Right atrium auricular region (tissue), 2 donors: ENCODE measurements at regions not wholly inside any gene's neighbourhood (a gene's known extent, or its start where the extent isn't known, plus 50 kb on each side); places are given as distances from the start of the nearest gene placed in this dataset.
A peak's percentile ranks its signal among the peaks of the same experiment; 100 is the strongest.

ENCODE experiments used
- DNase-seq: peaks from one replicate; pipeline ENCODE4 v3.0.0-alpha.2; 2019; ENCODE audit warnings: low spot score
- H3K27ac ChIP-seq, 2 donors: fragments of 200-600 bp; sonication (generic); 1 replicate in 1 of 2; 2 replicates in 1 of 2; pipeline ENCODE4 v1.5.1; 2016 to 2019
- H3K27me3 ChIP-seq, 2 donors: fragments of 200-600 bp; sonication (generic); one replicate each; pipeline versions ENCODE4 v1.5.1 to v1.6.0; 2017 to 2019
- H3K36me3 ChIP-seq: fragments of 200-600 bp; sonication (generic); one replicate; pipeline ENCODE4 v1.5.1; 2016
- H3K4me1 ChIP-seq, 2 donors: fragments of 200-600 bp; sonication (generic); one replicate each; pipeline versions ENCODE4 v1.5.1 to v1.6.0; 2017 to 2019
- H3K4me3 ChIP-seq, 2 donors: fragments of 200-600 bp; sonication (generic); 1 replicate in 1 of 2; 2 replicates in 1 of 2; pipeline ENCODE4 v1.5.1; 2017 to 2019; ENCODE audit warnings: mild to moderate bottlenecking in 1 of 2, moderate library complexity in 1 of 2
- H3K9me3 ChIP-seq, 2 donors: fragments of 200-600 bp; sonication (generic); one replicate each; pipeline ENCODE4 v1.5.1; 2019
- TF ChIP-seq, protein P1 (sequence below), 2 donors: fragments of 200-600 bp; sonication (generic); IDR thresholded peaks; one replicate each; pipeline ENCODE4 v1.5.1; 2019; ENCODE audit warnings: antibody characterized with exemption in 2 of 2

DNA sequence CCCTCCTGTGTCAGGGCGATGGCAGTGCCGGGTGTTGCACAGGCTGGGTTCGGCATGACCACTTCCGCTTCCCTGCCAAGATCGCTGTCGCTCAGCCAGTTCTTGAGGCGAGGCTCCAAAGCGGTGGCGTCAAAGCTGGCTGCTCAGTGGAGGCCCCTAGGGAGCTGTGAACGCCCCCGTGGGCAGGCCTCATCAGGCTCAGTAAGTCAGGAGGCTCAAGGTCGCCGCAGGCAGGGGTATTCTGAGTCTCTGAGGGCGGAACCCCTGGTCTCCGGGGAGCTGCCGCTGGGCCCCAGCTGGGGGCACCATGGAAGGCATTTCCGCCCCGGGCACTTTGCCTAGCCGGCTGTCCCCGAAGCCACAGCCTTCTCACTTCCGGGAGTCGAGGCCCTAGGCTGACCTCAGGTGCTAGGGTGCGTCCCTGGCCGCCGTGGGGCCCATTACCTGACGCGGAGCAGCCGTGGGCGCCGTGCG is 210.4 kb downstream of the SOCS6 start:
- no peak for DNase-seq

DNA sequence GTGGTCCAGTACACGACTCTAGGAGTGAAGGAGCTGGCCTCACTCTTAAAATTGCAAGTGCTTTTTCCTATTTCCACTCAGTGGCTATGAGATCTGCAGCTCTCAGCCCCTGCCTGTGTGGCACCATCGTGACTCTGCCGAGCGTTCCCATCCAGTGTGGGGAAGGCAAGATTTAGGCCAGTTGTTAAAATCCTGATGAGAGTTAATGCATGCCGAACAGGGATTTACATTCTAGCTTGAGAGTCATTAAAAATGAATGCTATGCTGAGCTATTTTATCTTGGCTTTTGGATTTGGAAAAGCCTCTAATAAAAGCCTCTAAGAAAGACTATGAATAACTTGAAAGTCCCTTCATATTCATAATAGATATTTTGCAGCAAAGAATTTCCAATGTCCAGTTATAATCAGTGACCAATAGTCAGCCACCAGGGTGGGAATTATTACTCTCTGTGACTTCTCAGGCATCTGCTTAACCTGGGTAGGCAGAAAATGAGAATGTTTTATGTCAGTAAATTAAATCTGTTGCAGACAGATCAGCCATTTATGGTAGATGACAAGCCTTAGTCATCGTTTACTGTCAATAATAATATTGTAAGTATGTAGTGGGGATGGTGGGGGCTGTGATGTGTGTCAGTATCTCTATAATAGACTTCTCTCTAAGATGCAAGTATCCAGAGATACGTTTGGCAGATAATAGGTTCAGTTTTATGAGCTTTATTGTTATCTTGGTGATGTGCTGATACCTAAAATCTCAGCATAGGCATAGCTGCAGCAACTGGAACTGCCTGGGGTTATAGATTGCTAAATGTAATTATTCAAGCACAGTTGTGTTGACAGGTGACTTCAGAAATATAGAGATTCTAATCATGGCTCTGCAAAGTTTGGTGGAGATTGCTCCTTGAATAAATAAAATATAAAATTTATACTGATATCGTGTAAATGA is 207.8 kb downstream of the SOCS6 start:
- Histone ChIP-seq H3K27ac (no peak overlapping the region), H3K4me3 (no peak overlapping the region), H3K9me3 (no peaks in the 10 kb centered on the region), H3K4me1 (no peaks in the 10 kb centered on the region), H3K27me3 (no peaks in the 10 kb centered on the region), H3K36me3 (no peaks in the 10 kb centered on the region)
- no peak for DNase-seq
- TF ChIP-seq, protein P1, sequence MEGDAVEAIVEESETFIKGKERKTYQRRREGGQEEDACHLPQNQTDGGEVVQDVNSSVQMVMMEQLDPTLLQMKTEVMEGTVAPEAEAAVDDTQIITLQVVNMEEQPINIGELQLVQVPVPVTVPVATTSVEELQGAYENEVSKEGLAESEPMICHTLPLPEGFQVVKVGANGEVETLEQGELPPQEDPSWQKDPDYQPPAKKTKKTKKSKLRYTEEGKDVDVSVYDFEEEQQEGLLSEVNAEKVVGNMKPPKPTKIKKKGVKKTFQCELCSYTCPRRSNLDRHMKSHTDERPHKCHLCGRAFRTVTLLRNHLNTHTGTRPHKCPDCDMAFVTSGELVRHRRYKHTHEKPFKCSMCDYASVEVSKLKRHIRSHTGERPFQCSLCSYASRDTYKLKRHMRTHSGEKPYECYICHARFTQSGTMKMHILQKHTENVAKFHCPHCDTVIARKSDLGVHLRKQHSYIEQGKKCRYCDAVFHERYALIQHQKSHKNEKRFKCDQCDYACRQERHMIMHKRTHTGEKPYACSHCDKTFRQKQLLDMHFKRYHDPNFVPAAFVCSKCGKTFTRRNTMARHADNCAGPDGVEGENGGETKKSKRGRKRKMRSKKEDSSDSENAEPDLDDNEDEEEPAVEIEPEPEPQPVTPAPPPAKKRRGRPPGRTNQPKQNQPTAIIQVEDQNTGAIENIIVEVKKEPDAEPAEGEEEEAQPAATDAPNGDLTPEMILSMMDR (IDR thresholded peaks at IDR 0.05), result no peak

More for the DNA sequence above, 210.4 kb downstream of the SOCS6 start:
- H3K4me1 ChIP-seq, result no peaks in the 10 kb centered on the region
- H3K36me3 ChIP-seq, result no peaks in the 10 kb centered on the region
- H3K9me3 ChIP-seq, result no peaks in the 10 kb centered on the region
- TF ChIP-seq, protein P1 (IDR thresholded peaks at IDR 0.05), result no peak
- H3K27me3 ChIP-seq, result no peaks in the 10 kb centered on the region
- H3K27ac ChIP-seq, result no peak overlapping the region
- H3K4me3 ChIP-seq, result no peak overlapping the region

DNA sequence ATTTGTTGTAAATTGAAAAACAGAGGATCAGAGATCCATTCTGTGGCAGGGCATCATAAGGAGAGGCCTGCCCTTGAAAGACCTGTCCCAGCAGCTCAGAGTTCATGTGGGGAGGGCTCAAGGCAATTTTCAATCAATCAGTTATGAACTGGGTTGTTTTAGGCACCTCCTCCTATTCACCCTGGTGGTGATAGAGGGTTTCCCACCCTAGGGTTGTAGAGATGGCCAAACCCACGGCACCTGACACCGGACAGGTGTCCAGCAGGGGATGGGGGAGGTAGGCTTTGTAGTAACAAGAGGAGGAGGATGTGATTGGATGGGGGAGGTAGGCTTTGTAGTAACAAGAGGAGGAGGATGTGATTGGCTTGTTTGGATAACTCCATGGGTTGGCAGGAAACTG is 205.7 kb downstream of the SOCS6 start:
- TF ChIP-seq, protein P1 (IDR thresholded peaks at IDR 0.05), result no peak

DNA sequence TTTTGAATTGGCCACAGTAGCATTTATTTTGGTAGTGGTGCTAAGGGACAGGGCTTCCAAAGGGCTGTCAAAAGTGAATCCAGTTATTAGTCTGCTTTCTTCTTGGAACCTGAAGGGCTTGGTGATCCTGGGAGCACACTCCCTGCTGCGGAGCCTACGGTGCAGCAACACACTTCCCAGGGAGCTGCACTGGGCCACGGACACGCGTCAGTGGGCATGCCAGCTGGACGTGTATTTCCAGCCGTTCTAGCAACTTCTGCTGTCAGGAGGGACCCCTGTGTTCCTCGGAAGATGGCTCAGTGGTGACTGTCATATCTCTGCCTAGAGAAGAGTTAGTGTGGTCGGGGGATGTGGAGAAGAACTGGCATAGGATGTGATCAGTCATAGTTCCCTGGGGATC is 204.6 kb downstream of the SOCS6 start:
- Histone ChIP-seq H3K36me3 (no peaks in the 10 kb centered on the region), H3K9me3 (no peaks in the 10 kb centered on the region), H3K4me3 (no peak overlapping the region), H3K4me1 (no peaks in the 10 kb centered on the region), H3K27me3 (no peaks in the 10 kb centered on the region), H3K27ac (no peak overlapping the region)
- no peak for DNase-seq
- TF ChIP-seq, protein P1 (IDR thresholded peaks at IDR 0.05), result no peak

More for the DNA sequence above, 205.7 kb downstream of the SOCS6 start:
- no peaks in the 10 kb centered on the region for H3K9me3 ChIP-seq
- no peaks in the 10 kb centered on the region for H3K36me3 ChIP-seq
- no peaks in the 10 kb centered on the region for H3K4me1 ChIP-seq
- no peak for DNase-seq
- no peak overlapping the region for H3K4me3 ChIP-seq
- H3K27ac ChIP-seq, result no peak overlapping the region
- no peaks in the 10 kb centered on the region for H3K27me3 ChIP-seq

DNA sequence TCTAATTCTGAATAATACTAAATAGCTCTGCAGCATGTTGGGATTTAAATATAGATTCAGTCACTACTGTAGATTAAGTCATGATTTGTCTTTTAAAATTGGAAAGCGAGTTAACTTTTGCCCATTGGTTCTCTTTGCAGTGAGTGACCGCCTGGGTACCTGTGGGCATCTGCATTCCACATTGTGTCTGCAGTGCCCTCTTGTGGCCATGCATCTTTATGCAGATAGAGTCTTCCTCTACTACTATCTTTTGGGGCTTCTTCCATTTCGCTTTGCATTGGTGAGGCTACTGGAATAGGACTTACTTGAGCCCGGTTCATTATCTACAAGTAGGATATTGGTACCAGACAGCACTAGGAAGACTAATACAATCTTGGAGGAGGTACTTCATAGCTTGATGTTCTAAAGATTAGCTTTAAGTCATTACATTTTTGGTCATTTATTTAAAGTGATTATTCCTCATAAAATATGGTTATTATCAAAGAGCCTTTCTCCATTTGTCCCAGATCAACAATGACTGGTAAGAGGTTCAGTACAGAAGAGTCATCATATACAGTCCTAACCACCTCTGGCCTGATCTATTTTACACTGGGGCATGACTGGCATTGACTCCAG is 203.0 kb downstream of the SOCS6 start:
- H3K27me3 ChIP-seq, result no peaks in the 10 kb centered on the region
- H3K4me3 ChIP-seq, result no peak overlapping the region
- H3K27ac ChIP-seq, result no peak overlapping the region
- H3K4me1 ChIP-seq, result no peaks in the 10 kb centered on the region
- no peaks in the 10 kb centered on the region for H3K9me3 ChIP-seq
- TF ChIP-seq, protein P1 (IDR thresholded peaks at IDR 0.05), result peak; percentile 59 to 79
- no peaks in the 10 kb centered on the region for H3K36me3 ChIP-seq
- no peak for DNase-seq
